D721Med (cell line): ENCODE measurements at regions not wholly inside any gene's neighbourhood (a gene's known extent, or its start where the extent isn't known, plus 50 kb on each side); places are given as distances from the start of the nearest gene placed in this dataset.

ENCODE experiments used
- DNase-seq: peaks from one replicate; pipeline ENCODE4 v3.0.0; 2011; ENCODE audit warnings: low spot score; ENCODE audit not compliant: insufficient read length
- FAIRE-seq: peaks from 2 replicates; lab custom pipeline; 2011; peaks lifted over from hg19 to GRCh38; lab: Jason Lieb, UNC
- TF ChIP-seq, protein P1 (sequence below): IDR thresholded peaks from 2 replicates; pipeline ENCODE4 v1.5.1; 2012; ENCODE audit warnings: mild to moderate bottlenecking, control low read depth; ENCODE audit not compliant: insufficient read depth; ENCODE audit errors: missing control alignments

GRCh38 chr1:234926559-234927311 is 201.9 kb downstream of the TOMM20 start:
- FAIRE-seq (no peak), DNase-seq (no peak)

DNA sequence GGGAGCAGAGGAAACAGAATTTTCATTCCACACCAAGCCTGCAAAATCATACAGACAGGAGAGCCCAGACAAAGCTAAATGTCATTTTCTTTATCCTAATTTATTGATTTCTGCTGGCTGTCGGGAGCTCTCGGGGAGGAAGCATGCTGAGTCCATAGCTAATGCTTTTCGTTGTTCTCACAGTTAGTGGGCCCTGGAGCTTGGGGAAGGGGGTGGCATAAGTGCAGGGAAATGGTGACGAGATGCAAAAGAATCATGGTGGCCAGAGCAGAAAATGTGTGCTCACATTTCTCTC is 202.4 kb downstream of the TOMM20 start:
- FAIRE-seq, result no peak
- TF ChIP-seq, protein P1, sequence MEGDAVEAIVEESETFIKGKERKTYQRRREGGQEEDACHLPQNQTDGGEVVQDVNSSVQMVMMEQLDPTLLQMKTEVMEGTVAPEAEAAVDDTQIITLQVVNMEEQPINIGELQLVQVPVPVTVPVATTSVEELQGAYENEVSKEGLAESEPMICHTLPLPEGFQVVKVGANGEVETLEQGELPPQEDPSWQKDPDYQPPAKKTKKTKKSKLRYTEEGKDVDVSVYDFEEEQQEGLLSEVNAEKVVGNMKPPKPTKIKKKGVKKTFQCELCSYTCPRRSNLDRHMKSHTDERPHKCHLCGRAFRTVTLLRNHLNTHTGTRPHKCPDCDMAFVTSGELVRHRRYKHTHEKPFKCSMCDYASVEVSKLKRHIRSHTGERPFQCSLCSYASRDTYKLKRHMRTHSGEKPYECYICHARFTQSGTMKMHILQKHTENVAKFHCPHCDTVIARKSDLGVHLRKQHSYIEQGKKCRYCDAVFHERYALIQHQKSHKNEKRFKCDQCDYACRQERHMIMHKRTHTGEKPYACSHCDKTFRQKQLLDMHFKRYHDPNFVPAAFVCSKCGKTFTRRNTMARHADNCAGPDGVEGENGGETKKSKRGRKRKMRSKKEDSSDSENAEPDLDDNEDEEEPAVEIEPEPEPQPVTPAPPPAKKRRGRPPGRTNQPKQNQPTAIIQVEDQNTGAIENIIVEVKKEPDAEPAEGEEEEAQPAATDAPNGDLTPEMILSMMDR, result no peak

More at GRCh38 chr1:234926559-234927311, 201.9 kb downstream of the TOMM20 start:
- TF ChIP-seq, protein P1, result no peak

DNA sequence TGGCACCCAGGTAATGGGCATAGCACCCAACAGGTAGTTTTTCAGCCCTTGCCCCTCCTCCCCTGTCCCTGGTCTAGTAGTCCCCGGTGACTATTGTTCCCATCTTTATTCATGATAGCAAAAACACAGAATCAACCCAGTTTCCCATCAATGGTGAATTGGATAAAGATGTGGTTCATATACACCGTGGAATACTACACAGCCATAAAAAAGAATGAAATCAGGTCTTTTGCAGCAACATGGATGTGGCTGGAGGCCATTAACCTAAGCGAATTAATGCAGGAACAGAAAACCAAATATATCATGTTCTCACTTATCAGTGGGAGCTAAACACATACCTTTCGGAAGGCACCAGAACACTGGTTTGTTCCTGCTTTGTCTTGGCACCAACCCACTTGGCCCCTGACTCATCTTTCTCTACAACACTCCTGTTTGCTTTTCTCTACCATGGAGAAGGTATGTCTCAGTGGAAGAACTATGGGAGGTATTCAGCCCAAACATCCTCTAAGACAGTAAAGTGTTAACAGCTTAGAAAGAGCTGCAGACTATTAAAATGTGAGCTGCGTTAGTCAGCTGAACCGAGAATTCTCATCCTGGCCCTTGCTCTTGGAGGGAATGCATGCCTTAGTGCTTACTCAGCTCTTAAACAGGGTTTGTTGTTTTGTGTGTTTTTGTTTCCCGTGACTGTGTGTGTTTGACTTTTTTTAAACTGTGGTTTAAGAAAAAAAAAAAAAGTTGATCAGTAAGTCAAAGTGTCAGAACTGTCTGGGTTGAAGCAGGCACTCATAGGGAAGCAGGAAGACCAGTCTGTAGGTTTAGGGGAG is 203.0 kb downstream of the TOMM20 start:
- TF ChIP-seq, protein P1, result no peak
- DNase-seq (no peak), FAIRE-seq (no peak)

More for the DNA sequence above, 202.4 kb downstream of the TOMM20 start:
- no peak for DNase-seq

GRCh38 chr1:234924450-234925355 is 203.9 kb downstream of the TOMM20 start:
- TF ChIP-seq, protein P1, result no peak
- DNase-seq, result no peak
- no peak for FAIRE-seq

- FAIRE-seq (no peak), DNase-seq (no peak)
- TF ChIP-seq, protein P1, result no peak
These were observed 205.0 kb downstream of the TOMM20 start for GRCh38 chr1:234923626-234924025.

- no peak for FAIRE-seq
- no peak for DNase-seq
- TF ChIP-seq, protein P1, result no peak
These were observed 205.7 kb downstream of the TOMM20 start for GRCh38 chr1:234922987-234923386.
